ENCODE measurements at regions not wholly inside any gene's neighbourhood (a gene's known extent, or its start where the extent isn't known, plus 50 kb on each side); places are given as distances from the start of the nearest gene placed in this dataset.

DNA sequence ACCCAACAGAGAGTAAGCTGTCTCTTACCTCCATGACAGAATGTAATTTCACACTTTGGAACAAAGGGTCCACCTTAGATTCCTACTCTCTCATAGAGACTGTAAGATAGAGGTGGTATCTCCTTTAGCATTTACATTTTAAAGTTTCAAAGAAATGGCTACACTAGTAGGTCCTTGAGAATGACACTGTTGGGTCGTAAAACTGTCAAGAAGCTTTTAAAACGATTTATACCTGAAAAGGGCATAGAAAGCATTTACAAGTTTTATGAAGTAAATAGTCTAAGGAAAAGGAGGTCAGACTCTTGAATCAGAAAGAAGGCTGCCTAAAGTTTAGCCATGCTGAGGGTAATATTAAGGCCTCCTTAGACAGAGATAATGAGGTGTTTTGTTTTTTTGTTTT is 1212.4 kb upstream of the PHF14 start:
- TF ChIP-seq, protein P1, sequence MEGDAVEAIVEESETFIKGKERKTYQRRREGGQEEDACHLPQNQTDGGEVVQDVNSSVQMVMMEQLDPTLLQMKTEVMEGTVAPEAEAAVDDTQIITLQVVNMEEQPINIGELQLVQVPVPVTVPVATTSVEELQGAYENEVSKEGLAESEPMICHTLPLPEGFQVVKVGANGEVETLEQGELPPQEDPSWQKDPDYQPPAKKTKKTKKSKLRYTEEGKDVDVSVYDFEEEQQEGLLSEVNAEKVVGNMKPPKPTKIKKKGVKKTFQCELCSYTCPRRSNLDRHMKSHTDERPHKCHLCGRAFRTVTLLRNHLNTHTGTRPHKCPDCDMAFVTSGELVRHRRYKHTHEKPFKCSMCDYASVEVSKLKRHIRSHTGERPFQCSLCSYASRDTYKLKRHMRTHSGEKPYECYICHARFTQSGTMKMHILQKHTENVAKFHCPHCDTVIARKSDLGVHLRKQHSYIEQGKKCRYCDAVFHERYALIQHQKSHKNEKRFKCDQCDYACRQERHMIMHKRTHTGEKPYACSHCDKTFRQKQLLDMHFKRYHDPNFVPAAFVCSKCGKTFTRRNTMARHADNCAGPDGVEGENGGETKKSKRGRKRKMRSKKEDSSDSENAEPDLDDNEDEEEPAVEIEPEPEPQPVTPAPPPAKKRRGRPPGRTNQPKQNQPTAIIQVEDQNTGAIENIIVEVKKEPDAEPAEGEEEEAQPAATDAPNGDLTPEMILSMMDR (IDR thresholded peaks at IDR 0.05; ENCODE audit: borderline replicate concordance, extremely low read depth, low read length, poor library complexity, severe bottlenecking) = no peak
- TF ChIP-seq EZH2 (IDR thresholded peaks at IDR 0.05; ENCODE audit: borderline replicate concordance, low read depth, low read length, severe bottlenecking) = no peak
